Tibial nerve (tissue), 3 donors: ENCODE measurements at regions not wholly inside any gene's neighbourhood (a gene's known extent, or its start where the extent isn't known, plus 50 kb on each side); places are given as distances from the start of the nearest gene placed in this dataset.

Experiments used
- POLR2A ChIP-seq, 2 donors: fragments of 450-650 bp; IDR thresholded peaks; one replicate each; pipeline ENCODE4 v1.6.1; 2017; ENCODE audit warnings: antibody characterized with exemption in 2 of 2, mild to moderate bottlenecking in 2 of 2, moderate library complexity in 2 of 2
- TF ChIP-seq, protein P1 (sequence below), 5 experiments: fragments of 200-600 bp in 3 of 5; fragments of 450-650 bp in 2 of 5; sonication (generic) in 3 of 5; IDR thresholded peaks; one replicate each; pipeline ENCODE4 v1.5.1; 2016 to 2019; ENCODE audit warnings: antibody characterized with exemption in 5 of 5, mild to moderate bottlenecking in 3 of 5, moderate library complexity in 2 of 5

- TF ChIP-seq, protein P1, sequence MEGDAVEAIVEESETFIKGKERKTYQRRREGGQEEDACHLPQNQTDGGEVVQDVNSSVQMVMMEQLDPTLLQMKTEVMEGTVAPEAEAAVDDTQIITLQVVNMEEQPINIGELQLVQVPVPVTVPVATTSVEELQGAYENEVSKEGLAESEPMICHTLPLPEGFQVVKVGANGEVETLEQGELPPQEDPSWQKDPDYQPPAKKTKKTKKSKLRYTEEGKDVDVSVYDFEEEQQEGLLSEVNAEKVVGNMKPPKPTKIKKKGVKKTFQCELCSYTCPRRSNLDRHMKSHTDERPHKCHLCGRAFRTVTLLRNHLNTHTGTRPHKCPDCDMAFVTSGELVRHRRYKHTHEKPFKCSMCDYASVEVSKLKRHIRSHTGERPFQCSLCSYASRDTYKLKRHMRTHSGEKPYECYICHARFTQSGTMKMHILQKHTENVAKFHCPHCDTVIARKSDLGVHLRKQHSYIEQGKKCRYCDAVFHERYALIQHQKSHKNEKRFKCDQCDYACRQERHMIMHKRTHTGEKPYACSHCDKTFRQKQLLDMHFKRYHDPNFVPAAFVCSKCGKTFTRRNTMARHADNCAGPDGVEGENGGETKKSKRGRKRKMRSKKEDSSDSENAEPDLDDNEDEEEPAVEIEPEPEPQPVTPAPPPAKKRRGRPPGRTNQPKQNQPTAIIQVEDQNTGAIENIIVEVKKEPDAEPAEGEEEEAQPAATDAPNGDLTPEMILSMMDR (IDR thresholded peaks at IDR 0.05) = no peak
- no peak for TF ChIP-seq POLR2A (IDR thresholded peaks at IDR 0.05)
These were observed 320.9 kb upstream of the RASGRP1 start for GRCh38 chr15:38885471-38885952.
